HG03432 (cell line): ENCODE measurements at regions not wholly inside any gene's neighbourhood (a gene's known extent, or its start where the extent isn't known, plus 50 kb on each side); places are given as distances from the start of the nearest gene placed in this dataset.
"Not testable (repeated sequence)": the region's sequence is repeated elsewhere in the genome, so short reads cannot be mapped to it uniquely, and the experiment has no call there.

Experiments
- ATAC-seq: cut with Tn5 transposase; IDR thresholded peaks from one replicate; pipeline ENCODE4 v1.9.1; 2021; ENCODE audit warnings: mild to moderate bottlenecking, moderate library complexity; ENCODE audit not compliant: unreplicated experiment

DNA sequence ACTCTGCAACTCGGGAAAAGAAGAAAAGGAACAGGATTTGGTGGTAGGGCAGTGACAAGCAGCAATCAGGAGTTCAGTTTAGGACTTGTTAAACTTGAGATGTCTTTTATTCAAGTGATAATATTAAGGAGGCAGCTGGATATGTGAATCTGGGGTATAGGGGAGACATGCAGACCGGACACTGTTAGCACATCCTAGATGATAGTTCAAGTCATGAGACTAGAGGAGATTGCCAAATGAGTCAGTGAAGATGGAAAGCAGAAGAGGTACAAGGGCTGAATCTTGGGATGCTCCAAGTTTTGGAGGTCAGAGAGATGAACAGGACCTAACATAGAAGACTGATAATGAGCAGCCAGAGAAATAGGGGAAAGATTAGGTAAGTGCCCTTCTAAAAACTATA is 69.5 kb upstream of the PSME4 start:
- ATAC-seq = no peak

GRCh38 chr2:54038835-54039234 is 68.0 kb upstream of the PSME4 start:
- ATAC-seq = no peak

DNA sequence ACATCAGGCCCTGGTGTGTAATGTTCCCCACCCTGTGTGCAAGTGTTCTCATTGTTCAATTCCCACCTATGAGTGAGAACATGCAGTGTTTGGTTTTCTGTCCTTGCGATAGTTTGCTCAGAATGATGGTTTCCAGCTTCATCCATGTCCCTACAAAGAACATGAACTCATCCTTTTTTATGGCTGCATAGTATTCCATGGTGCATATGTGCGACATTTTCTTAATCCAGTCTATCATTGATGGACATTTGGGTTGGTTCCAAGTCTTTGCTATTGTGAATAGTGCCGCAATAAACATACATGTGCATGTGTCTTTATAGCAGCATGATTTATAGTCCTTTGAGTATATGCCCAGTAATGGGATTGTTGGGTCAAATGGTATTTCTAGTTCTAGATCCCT is 60.5 kb upstream of the PSME4 start:
- ATAC-seq = not testable (repeated sequence)

DNA sequence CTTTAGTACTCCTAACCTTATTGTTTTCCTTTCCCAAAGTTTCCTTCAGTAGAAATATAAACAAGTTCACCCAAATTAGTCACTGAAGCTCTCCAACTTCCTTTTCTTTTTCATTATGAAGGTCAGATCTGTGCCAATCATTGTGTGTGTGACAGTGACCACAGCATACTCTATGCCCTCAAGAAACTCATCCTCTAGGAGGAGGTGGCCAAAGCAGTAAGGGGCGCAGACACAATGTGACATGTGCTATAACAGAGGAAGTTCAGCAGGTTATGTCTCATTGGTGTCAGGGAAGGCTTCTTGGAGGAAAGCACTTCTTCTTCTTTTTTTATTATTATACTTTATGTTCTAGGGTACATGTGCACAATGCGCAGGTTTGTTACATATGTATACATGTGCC is 60.0 kb upstream of the PSME4 start:
- ATAC-seq = no peak

- ATAC-seq = no peak
These were observed 59.6 kb upstream of the PSME4 start for GRCh38 chr2:54030396-54030741.

- ATAC-seq = no peak
These were observed 59.1 kb upstream of the PSME4 start for GRCh38 chr2:54029721-54030395.

GRCh38 chr2:54025463-54026075 is 54.8 kb upstream of the PSME4 start:
- ATAC-seq = not testable (repeated sequence)

DNA sequence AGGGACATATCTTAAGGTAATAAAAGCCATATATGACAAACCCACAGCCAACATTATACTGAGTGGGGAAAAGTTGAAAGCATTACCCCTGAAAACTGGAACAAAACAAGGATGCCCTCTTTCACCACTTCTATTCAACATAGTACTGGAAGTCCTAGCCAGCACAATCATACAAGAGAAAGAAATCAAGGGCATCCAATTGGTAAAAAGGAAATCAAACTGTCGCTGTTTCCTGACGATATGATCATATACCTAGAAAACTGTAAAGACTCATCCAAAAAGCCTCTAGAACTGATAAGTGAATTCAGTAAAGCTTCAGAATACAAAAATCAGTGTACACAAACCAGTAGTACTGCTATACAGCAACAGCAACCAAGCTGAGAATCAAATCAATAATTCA is 53.8 kb upstream of the PSME4 start:
- no peak for ATAC-seq

DNA sequence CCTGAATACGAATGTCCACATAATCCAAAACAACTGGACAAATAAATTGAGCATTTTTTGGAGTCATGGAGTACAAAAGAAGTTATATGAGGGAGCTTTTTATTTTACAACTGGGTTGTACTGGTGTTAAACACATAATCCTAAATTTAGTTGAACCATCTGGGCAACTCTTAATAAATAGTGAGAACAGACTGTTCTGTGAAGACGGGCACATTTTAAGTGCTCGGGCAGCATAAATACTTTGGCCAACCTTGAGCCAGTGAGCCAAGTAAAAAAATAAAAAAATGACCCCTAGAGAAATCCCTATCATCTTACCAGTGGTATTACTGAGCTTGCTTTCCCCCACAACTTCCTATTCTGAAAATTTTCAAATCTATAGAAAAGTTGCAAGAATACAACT is 50.9 kb upstream of the PSME4 start:
- ATAC-seq = no peak

GRCh38 chr2:54020793-54021414 is 50.1 kb upstream of the PSME4 start:
- no peak for ATAC-seq
